Endothelial cell of umbilical vein (primary cell): ENCODE measurements at regions not wholly inside any gene's neighbourhood (a gene's known extent, or its start where the extent isn't known, plus 50 kb on each side); places are given as distances from the start of the nearest gene placed in this dataset.

Experiments
- EZH2 ChIP-seq: IDR thresholded peaks from 2 replicates; pipeline ENCODE4 v1.6.1; 2012; ENCODE audit warnings: borderline replicate concordance, low read depth, mild to moderate bottlenecking, moderate library complexity, low read length, inconsistent platforms; ENCODE audit not compliant: severe bottlenecking
- FOS ChIP-seq: IDR thresholded peaks from 2 replicates; pipeline ENCODE4 v1.6.1; 2011; ENCODE audit warnings: mild to moderate bottlenecking, low read length, moderate library complexity, borderline replicate concordance; ENCODE audit not compliant: insufficient read depth
- MYC ChIP-seq: IDR thresholded peaks from one replicate; pipeline ENCODE4 v1.6.1; 2011; ENCODE audit warnings: mild to moderate bottlenecking, low read depth, low read length
- POLR2AphosphoS5 ChIP-seq: IDR thresholded peaks from 2 replicates; pipeline ENCODE4 v1.6.1; 2012; ENCODE audit warnings: low read depth, mild to moderate bottlenecking, control low read depth, low read length, moderate library complexity; ENCODE audit not compliant: insufficient read depth
- TF ChIP-seq, protein P1 (sequence below), 2 donors: IDR thresholded peaks; 1 replicate in 1 of 2; 2 replicates in 1 of 2; pipeline ENCODE4 v1.5.1; 2011; ENCODE audit warnings: low read length in 2 of 2, mild to moderate bottlenecking in 2 of 2, moderate library complexity in 2 of 2, control low read depth in 1 of 2, inconsistent platforms in 1 of 2, low read depth in 1 of 2; ENCODE audit not compliant: insufficient read depth in 1 of 2; ENCODE audit errors: extremely low read depth in 1 of 2
- TF ChIP-seq, protein P2 (sequence below): IDR thresholded peaks from 2 replicates; pipeline ENCODE4 v1.6.1; 2011; ENCODE audit not compliant: insufficient read depth, insufficient read length

DNA sequence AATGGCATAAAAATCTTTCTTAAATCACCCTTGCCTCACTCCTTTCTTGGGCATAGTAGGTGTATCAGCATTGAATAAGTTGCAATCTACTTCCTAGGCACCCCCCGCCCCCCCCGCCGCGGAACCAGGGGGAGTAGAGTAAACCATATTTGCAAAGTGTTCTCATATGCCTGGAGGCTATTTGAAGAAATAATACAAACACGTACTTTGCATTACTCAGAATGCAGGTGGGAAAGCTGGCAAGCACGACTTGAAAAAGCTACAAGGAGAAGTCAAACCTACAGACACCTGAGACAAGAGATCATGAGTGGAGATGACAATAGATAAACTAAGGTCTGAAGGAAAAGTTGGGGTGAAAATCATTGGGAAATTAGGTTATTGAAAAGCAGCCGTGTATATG, 65.6 kb downstream of the POM121L12 start:
- TF ChIP-seq FOS = no peak
- TF ChIP-seq, protein P1, sequence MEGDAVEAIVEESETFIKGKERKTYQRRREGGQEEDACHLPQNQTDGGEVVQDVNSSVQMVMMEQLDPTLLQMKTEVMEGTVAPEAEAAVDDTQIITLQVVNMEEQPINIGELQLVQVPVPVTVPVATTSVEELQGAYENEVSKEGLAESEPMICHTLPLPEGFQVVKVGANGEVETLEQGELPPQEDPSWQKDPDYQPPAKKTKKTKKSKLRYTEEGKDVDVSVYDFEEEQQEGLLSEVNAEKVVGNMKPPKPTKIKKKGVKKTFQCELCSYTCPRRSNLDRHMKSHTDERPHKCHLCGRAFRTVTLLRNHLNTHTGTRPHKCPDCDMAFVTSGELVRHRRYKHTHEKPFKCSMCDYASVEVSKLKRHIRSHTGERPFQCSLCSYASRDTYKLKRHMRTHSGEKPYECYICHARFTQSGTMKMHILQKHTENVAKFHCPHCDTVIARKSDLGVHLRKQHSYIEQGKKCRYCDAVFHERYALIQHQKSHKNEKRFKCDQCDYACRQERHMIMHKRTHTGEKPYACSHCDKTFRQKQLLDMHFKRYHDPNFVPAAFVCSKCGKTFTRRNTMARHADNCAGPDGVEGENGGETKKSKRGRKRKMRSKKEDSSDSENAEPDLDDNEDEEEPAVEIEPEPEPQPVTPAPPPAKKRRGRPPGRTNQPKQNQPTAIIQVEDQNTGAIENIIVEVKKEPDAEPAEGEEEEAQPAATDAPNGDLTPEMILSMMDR (IDR thresholded peaks at IDR 0.05; ENCODE audit: extremely low read depth in 1 of 2, insufficient read depth in 1 of 2, low read depth in 1 of 2, low read length in 2 of 2) = no peak
- TF ChIP-seq, protein P2, sequence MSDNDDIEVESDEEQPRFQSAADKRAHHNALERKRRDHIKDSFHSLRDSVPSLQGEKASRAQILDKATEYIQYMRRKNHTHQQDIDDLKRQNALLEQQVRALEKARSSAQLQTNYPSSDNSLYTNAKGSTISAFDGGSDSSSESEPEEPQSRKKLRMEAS = no peak
- no peak for TF ChIP-seq POLR2AphosphoS5
- TF ChIP-seq MYC = no peak
- TF ChIP-seq EZH2 = no peak
